ENCODE measurements at regions not wholly inside any gene's neighbourhood (a gene's known extent, or its start where the extent isn't known, plus 50 kb on each side); places are given as distances from the start of the nearest gene placed in this dataset.
A peak's percentile ranks its signal among the peaks of the same experiment; 100 is the strongest.

DNA sequence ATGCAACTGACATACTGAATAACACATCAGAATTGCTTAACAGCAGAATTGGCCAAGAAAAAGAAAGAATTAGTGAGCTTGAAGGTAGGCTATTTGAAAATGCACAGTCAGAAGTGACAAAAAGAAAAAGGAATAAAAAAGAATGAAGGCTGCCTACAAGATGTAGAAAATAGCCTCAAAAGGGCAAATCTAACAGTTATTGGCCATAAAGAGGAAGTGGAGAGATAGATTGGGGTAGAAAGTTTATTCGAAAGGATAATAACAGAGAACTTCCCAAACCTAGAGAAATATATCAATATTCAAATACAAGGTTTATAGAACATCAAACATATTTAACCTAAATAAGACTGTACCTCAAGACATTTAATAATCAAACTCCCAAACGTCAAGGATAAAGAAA, 67.5 kb downstream of the ATP6V1G3 start:
- DNase-seq, result no peak

DNA sequence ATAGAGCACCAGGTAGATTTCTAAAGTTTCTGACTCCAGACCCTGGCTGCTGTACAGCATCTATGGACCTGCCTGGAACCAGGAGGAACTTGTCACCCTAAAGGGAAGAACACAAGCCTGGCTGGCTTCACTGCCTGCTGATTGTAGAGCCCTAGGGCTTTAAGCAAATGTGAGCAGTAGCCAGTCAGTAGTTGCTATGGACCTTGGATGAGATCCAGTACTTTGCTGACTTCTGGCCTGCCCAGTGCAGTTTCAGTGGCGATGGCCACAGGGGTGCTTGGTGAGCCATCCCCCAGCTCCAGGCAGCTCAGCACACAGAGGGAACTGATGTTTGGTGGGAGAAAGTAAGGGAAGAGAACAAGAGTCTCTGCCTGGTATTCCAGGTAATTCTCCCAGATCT, 68.4 kb downstream of the ATP6V1G3 start:
- DNase-seq, result no peak

DNA sequence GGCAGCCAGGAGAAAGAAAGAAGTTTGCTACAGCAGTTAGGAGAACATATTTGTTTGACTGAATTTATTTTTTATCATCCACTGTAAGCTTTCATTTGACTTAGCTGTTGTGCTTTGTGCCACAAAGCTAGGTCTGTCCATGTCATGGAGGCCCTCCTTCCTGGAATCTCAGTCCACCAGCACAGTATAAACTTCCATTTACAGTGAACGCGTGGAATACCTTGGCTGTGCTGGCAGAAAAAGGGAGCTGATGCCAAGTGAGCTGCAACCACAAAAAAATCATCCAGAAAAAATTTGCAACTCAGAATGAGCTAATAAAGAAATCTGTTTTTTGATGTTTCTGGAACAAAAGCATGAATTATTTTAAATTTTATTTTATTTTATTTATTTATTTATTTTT, 72.6 kb downstream of the ATP6V1G3 start:
- no peak for DNase-seq

DNA sequence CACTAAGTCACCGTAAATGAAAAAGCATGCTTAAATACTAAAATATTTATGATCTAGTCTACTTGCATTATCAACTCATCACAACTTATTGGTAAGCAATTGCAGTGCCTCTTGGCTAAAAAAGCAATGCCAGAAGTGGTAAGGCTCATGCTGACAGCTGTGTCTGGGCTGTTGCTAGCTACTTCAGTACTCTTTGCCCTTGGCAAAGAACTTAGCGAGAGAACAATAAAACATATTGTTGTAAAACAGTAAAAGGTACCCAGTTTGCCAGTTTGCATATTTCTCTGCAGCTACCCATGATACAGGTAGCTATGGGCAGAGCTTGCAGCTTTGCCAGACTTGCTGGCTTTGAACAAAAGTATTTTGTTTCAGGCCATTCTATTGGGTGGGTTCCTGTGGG, 73.1 kb downstream of the ATP6V1G3 start:
- no peak for DNase-seq

DNA sequence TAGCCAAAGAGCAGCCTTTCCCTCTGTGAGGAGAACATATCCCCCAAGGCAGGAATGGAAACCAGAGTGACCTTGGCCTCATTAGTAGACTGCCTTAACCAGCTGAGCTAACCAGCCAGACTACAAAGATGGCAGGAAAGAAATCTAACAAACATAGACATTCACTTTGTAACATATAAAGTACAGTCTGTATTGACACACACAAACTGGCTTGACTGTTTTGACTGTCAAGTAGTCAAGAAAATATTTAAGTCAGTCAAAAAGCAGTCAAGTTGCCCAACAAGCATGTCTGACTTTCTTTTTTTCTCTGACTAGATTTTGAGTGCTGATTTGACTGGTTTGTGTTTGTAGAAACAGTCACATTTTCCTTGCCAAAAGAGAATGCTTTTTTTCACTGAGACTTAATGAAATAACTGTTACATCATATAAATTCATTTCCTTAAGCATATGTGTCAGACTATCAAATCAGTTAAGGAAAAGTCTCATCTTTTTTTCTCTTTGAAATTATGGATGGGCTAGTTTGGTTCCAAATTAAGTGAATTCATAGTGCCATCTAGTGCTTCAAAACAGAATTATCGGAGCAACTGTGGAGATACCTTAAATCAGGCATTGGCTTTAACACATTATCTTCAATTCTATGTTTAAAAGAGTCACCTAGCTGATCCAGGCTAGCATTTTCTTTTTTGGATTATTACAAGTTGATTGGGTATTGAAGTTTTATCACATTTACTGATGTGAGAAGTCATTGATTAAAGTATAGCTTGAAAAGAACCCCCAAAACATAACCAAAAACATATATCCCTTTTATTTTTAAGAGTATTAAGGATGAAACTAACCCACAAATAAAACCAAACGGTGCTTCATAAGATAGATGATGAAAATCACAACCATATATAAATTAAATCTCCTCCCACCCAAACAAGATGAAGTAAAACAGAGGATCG, 75.0 kb downstream of the ATP6V1G3 start:
- DNase-seq, result peak; percentile 10

DNA sequence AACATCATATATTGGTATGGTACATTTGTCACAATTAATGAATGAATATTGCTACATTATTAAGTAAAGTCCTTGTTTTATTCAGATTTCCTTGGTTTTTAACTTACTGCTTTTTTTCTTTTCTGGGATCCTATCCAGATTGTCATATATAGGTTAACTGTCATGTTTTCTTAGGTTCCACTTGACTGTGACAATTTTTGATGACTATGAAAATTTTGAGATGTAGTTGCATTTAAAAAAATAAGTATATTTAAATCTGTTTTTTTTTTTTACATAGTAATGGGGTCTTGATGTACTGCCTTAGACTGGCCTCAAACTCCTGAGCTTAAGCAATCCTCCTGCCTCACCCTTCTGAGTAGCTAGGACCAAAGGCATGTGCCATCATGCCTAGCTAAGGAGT, 76.8 kb downstream of the ATP6V1G3 start:
- no peak for DNase-seq

DNA sequence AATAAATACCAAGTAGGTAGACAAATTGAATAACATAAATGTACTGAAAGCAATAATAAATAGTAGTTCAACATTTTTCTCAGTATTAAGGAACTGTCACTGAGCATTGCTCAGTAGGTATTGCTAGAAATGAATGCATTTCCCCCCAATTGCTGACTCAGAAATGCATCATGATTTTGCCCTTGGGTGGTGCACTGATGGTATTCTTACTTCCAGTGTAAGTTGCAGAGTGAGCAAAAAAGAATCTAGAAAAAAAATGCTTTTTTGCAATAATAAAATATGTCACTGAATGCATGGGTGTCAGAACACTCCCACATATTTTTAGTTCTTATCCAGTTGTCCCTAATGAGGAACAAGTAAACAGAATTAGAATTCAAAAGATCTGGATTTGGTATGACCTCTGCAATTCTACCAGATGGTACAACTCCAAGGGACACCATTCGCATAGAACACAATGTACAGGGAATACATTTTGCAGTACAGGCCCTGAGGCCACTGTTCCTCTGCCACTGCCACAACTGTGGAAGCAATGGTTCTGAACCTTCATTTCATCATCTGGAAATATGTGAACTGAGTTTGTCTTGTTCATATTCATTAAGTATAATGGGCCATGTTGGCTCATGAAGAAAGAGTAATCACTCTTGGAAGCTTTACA, 78.0 kb downstream of the ATP6V1G3 start:
- DNase-seq, result no peak

DNA sequence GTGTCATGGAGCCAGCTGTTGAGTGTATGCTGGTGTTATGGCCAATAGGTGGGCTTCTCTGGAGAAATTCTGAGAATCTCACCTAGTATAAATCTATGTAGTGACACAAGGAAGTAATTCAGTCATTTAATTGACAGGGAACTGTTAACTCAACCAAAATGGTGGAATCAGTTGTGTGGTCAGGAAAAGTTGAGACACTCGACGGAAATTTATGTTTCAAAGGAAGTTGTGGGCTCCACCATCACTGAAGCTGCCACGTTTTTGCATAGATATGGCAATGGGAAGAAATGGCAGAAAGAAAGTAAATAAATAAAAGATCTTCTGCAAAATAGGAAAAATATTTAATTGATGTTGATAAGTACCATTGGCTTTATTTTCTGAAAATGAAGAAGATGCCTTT, 84.5 kb downstream of the ATP6V1G3 start:
- DNase-seq, result no peak

DNA sequence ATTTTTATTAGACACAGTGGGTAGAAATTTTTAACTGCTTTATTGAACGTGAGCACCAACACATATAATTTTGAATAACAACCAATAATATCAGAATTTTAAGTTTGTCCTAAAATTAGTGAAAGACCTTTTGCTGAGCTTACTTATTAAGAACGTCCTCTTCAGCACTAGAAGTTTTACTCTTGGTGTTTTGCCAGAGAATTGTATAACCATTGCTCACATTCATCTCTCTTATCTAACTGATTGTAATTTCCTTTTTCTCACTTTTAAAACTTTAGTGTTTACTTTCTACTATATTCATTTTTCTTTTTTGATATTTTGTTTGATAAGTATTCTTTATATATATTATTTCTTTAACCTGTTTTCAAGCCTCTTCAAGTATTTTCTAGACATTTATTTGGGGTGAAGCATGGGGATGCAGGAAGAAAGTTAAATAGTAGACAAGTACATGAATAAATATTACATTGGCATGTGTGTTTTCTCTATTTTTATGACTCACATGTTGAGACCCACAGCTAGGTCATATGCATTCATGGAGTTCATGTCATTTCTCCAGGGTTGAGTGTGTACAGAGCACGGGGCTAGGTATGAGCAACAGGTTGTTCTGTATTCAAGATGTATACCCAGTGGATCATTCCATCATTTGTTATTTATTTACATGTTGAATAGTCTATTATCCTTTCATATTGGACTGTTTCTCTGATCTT, 90.6 kb downstream of the ATP6V1G3 start:
- DNase-seq, result no peak

DNA sequence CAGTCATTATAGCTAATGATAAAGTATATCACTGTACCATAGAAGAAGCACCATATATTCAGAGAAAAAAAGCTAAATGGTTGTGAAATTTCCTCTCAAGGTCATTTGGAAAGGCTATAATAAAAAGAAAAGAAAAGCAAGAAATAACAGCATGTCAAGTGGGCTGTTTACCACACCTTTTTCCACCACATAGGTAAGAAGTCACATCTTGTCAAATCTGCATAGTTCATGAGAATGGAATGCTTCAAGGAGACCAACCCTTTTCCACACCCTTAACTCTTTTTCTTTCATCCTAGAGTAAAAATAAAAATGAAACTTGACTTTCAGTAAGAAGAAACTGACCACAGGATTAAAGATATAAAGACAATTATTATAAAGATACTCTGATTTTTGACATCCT, 91.2 kb downstream of the ATP6V1G3 start:
- DNase-seq, result no peak

DNA sequence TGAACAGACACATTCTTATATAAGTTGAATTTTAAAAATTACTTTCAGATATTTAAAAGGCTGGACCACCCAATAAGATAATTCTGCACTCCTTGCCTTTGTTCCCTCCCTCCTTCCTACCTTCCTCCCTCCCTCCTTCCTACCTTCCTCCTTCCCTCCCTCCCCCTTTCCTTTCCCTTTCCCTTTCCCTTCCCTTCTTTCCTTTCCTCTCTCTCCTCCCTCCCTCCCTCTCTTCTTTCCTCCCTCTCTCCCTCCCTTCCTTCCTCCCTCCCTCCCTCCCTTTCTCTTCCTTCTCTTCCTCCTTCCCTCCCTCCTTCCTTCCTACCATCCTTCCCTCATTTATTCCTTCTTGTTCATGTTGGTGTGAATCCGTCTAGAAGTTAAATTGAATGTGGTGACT, 93.0 kb downstream of the ATP6V1G3 start:
- no peak for DNase-seq

DNA sequence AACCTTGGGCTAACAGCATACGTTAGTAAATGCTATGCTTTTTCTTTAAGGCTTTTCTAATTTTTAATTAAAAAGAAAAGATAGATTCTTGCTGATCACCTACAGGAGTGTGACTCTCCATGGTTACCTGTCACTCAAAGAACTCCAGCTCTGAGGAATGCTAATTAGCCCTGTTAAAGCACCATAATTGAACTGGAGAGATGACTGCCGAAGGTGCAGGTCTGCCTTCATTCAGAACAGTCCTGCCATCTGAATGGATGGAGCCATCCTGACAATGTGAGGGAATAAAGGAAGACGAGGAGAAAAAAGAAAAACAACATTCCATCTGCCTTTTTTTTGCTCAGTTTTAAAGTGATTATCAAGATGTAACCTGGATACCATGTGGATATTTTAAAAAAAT, 94.6 kb downstream of the ATP6V1G3 start:
- no peak for DNase-seq

DNA sequence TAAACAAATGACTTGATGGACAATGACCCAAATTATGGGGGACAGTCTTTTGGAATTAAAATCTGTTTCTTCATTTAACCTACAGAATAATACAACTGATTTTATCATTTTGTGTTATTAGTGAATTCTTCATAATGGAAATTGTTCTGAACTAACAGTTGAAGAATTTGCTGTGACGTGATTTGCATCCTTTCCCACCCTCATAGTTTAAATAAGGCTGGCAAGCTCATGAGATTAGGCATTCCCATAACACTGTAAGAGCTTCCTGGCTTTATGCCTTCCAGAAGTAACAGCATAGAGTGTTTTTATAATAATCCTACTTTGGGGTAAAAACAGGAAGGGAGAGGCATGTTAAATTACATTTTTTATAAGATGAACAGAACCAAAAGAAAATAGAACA, 95.7 kb downstream of the ATP6V1G3 start:
- DNase-seq, result no peak

DNA sequence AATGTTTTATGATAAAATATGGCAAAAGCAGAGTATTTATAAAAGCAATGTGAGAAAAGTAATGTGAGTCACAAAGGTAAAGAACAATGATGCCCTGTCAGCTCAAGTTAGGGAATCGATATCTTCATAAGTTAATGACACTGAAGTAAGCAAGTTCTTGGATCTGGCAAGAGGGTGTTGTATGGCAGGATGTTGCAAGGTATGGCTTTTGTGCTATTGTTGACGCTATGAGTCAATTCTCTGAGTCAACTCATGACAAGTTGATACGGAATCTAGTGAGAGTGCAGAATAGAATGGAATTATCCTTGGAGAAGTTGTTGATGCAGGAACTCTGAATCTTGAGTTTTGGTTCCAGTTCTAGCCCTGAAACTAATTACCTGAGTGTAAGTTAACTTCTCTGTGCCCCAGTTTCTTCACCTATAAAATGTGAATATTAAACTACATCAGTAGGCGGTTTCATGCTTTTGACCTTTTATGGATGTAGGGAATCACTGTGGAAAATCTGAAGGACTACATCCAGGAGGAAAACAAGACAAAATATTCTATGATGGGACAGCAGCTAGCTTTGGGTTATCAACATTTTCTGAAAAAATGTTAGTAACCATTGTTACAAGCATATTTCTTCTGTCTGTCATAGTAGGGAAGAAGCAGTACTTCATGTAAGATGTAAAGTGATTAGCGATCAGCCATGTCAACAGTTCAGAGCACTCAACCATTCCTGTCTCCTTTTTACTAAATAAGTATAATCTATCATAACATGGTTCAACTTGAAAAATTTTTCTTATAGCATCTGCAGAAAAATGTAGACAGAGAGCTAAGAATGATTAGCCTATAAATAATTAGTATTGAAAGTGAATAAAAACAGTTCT, 96.9 kb downstream of the ATP6V1G3 start:
- DNase-seq, result no peak

DNA sequence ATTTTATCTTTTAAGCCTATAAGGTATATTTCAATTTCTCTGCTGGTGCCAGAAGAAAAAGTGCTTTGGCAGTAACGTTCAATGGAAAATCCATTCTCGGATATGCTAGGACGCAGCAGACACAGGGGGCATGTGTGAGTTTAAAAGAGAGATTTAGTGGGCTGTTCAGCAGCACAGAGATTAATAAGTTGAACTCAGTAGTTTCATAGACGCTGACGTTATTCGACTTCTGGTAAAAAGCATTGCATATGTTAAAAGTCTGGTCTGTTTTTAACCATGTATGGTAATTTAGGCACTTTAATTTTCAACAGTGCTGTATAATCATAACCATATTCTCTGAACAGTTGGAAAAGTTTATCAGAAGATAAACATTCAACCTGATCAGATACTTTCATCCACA, 99.6 kb downstream of the ATP6V1G3 start:
- DNase-seq, result no peak

DNA sequence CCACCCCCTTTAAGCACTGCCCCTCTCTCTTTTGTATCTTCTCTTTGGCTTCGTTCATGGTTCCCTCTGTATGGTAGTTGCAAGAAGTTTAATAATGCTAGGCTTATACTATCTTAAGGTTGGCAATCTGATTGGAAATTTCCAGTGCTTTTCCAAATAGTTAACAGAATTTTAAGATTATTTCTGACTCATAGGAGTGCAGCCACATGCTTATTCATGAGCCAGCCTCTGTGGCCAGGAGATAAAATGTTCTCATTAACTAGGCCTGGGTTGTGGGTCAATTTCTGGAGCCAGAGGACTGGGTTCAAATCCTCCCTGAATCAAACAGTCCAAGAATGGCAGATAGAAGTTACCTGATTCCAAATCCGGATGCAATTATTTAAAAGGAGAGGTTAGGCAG, 103.1 kb downstream of the ATP6V1G3 start:
- no peak for DNase-seq

DNA sequence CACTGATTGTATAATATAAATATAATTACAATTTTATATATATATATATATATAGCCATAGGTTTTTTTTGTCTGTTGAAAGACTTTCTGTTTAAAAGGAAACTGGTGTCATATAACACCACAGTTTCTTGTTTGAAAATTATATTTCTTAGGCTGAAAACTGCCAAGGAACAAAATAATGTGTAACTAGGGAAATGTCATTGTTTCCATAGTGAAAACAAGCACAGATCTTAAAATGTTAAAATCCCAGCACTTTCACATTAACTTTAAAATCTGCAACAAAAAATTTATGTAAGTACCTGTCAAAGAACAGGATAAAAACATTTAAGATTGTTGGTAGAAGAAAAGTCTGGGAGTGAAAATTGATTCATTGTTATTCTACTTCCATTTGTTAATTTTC, 104.2 kb downstream of the ATP6V1G3 start:
- DNase-seq, result no peak

DNA sequence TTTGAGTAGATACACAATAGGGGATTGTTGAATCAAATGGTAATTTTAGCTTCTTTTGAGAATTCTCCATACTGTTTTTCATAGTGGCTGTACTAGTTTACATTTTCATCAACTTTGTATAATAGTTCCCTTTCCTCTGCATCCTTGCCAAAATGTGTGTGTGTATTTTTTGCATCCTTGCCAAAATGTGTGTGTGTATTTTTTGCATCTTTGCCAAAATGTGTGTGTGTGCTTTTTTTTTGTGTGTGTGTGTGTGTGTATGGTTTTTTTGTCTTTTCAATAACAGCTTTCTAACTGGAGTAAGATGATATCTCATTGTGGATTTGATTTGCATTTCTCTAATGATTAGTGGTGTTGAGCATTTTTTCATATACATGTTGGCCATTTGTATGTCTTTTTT, 105.4 kb downstream of the ATP6V1G3 start:
- DNase-seq, result no peak

DNA sequence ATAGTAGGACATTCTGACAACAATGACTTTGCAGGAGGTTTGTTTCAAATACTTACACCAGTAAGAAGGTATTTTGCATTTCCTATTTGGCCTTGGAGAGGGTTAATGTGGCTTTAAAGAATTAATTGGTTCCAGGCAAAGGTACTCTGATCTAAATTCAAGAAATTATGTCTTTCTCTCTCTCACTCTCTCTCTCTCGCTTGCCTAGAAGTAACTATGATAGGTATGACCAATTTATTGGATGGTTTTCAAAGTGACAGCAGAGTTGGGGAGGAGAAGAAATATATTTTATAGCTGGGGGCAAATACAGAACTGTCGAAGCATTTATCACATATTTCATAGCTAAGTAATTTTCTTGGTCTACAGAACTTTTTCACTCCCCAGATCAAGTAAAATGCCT, 116.0 kb downstream of the ATP6V1G3 start:
- no peak for DNase-seq

DNA sequence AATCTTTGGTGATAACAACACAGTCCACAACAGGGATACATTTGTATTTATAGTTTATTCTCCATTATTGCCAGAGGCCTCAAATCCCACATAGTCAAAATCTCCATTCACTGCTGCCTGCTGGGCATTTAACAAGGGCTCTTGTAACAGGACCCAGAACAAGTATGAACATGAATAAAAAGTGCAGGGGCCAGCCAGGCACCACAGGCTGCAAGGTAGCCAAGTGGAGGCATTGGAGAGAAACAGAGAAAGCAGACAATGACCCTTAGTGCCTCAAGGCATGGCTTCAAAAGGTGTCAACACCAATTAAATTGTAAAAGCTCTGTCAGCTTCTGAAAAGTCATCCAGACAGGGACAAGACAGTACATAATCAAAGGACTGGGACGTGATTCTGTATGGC, 116.8 kb downstream of the ATP6V1G3 start:
- no peak for DNase-seq

DNA sequence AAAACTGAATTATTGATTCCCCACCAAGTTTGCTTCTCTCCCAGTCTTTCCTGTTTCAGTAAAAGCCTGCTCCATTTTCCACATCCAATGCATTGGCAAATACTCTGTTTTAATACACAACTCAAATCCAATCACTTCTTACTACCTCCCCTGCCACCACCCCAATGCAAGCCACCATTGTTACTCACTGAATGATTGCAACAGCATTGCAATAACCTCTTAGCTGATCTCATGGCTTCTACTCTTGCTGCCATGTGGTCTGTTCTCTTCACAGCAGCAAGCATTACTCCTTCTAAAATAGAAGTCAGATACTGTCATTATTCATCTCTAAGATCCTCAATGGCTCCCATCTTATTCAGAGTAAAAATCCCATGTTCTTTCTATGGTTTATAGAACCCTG, 123.4 kb downstream of the ATP6V1G3 start:
- DNase-seq, result no peak

DNA sequence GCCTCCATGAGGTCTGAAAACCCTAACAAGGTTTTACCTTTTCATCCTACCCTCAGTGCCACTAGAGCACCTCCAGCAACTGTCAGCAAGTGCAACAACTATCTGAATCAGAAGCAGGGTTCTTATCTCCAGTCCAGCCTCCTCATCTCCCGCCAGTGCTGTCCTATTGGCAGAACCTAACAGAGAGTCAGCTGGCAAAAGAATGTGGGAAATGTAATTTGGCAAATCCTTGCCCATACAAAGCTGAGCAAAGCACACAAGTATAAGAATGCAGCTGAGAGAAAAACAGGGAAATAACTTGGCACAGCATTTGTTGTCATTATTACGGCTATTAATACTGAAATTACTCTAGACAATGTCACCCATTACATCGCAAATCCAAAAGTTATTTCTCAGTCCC, 124.2 kb downstream of the ATP6V1G3 start:
- DNase-seq, result no peak

DNA sequence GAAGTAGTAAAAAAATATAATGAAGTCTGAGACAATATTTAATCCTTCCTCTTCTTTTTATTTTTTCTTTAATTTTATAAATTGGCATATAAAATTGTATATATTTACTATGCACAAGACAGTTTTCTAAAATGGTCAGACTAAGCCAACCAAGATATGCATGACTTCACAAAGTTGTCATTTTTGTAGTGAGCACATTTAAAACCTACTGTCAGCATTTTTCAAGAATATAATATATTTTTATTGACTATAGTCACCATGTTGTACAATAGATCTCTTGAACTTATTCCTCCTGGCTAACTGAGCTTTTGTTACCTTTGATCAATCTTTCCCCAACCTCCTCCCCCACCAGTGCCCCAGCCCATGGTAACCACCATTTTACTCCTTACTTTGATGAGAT, 129.2 kb downstream of the ATP6V1G3 start:
- DNase-seq, result no peak
